Memory B cell (primary cell): ENCODE measurements at regions not wholly inside any gene's neighbourhood (a gene's known extent, or its start where the extent isn't known, plus 50 kb on each side); places are given as distances from the start of the nearest gene placed in this dataset.

Experiments
- ATAC-seq: fragments of 150-1000 bp; cut with Tn5 transposase; 2 replicates; pipeline ENCODE4 v1.10.0; 2021; ENCODE audit warnings: low read depth, mild to moderate bottlenecking, moderate library complexity
- DNase-seq, 2 donors: peaks; one replicate each; pipeline ENCODE4 v3.0.0; 2022; ENCODE audit warnings: low spot score in 2 of 2
- H3K27ac Mint-ChIP-seq: one replicate; pipeline ENCODE4 v1.8.0; 2022; ENCODE audit warnings: mild to moderate bottlenecking, moderate library complexity, mixed read lengths
- H3K27me3 Mint-ChIP-seq: one replicate; pipeline ENCODE4 v1.8.0; 2022; ENCODE audit warnings: mixed read lengths
- H3K36me3 Mint-ChIP-seq: one replicate; pipeline ENCODE4 v1.8.0; 2022; ENCODE audit warnings: mild to moderate bottlenecking, mixed read lengths
- H3K4me1 Mint-ChIP-seq: one replicate; pipeline ENCODE4 v1.8.0; 2022; ENCODE audit warnings: mixed read lengths
- H3K4me3 Mint-ChIP-seq: one replicate; pipeline ENCODE4 v1.8.0; 2022; ENCODE audit warnings: mild to moderate bottlenecking, moderate library complexity, mixed read lengths
- H3K9me3 Mint-ChIP-seq: one replicate; pipeline ENCODE4 v1.8.0; 2022; ENCODE audit warnings: mixed read lengths

DNA sequence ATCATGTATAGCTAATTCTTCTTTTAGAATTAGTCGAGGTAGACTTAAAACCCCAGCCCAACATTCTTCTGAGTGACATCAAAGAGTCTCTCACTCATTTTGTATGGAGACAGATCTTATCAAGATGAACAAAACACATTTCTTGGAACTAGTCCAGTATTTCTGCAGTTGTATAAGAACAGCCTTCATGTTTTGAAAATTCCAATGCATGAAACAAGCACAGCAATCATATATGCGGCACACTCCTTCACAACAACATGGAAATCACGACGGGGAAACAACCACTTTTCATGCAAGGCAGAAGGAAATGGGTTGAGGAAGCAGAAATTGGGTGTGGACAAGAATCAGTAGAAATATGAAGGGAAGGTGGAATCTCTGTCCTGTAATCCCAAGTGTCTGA lies 113.8 kb downstream of the PLK2 start:
- peaks cover 1% of the 10 kb centered on the region for H3K27me3 Mint-ChIP-seq
- H3K27ac Mint-ChIP-seq = no peak overlapping the region
- H3K4me1 Mint-ChIP-seq = no peaks in the 10 kb centered on the region
- ATAC-seq = no peak
- H3K4me3 Mint-ChIP-seq = no peak overlapping the region
- H3K36me3 Mint-ChIP-seq = no peaks in the 10 kb centered on the region
- DNase-seq = no peak
- no peaks in the 10 kb centered on the region for H3K9me3 Mint-ChIP-seq

GRCh38 chr5:58341476-58341875 lies 118.4 kb downstream of the PLK2 start:
- no peak overlapping the region for H3K27ac Mint-ChIP-seq
- no peak for DNase-seq
- H3K4me1 Mint-ChIP-seq = no peaks in the 10 kb centered on the region
- no peak for ATAC-seq
- H3K4me3 Mint-ChIP-seq = no peak overlapping the region
- peaks cover 4% of the 10 kb centered on the region for H3K27me3 Mint-ChIP-seq
- no peaks in the 10 kb centered on the region for H3K9me3 Mint-ChIP-seq
- no peaks in the 10 kb centered on the region for H3K36me3 Mint-ChIP-seq

DNA sequence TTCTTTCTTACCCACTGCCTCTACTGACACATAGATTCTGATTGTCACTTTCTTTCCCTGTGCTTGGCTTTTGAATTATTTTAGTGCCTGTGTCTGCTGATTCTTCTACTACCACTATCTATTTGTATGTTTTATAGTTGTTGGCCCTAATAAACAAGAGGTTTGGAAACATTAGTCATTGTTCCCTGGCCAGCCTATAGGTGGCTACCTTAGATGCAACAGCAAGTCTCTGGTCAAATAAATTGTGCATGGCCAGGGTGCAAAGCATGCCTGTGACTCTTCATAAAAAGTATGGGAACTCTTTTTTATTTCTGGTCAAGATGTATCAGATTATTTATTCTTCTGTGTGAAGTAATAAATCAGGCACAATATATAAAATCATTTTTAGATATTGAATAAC lies 124.4 kb downstream of the PLK2 start:
- no peaks in the 10 kb centered on the region for H3K36me3 Mint-ChIP-seq
- H3K27ac Mint-ChIP-seq = no peak overlapping the region
- DNase-seq (no peak), ATAC-seq (no peak)
- H3K9me3 Mint-ChIP-seq = no peaks in the 10 kb centered on the region
- no peaks in the 10 kb centered on the region for H3K4me1 Mint-ChIP-seq
- H3K4me3 Mint-ChIP-seq = no peak overlapping the region
- peaks cover 6% of the 10 kb centered on the region for H3K27me3 Mint-ChIP-seq

DNA sequence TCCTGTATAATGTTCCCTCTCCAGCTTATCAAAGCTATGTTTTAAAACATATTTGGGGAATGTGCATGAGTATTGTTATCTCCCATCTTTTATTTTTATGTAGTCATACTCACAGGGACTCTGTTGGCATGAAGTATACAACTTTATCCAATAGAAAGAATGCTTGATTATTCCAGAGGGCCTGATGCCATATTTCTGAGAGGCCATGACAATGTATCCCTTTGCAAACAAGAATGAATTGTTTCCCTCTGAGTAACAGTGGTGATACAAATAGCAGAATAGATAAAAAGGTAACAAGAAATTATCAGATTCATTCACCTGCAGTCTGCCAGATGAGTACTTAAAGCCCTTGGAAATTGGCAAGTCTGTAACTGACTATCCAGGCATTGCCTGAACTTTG lies 125.9 kb downstream of the PLK2 start:
- H3K27me3 Mint-ChIP-seq = peaks cover 4% of the 10 kb centered on the region
- DNase-seq (no peak), ATAC-seq (no peak)
- H3K27ac Mint-ChIP-seq = no peak overlapping the region
- no peak overlapping the region for H3K4me3 Mint-ChIP-seq
- H3K4me1 Mint-ChIP-seq = no peaks in the 10 kb centered on the region
- H3K9me3 Mint-ChIP-seq = no peaks in the 10 kb centered on the region
- no peaks in the 10 kb centered on the region for H3K36me3 Mint-ChIP-seq

DNA sequence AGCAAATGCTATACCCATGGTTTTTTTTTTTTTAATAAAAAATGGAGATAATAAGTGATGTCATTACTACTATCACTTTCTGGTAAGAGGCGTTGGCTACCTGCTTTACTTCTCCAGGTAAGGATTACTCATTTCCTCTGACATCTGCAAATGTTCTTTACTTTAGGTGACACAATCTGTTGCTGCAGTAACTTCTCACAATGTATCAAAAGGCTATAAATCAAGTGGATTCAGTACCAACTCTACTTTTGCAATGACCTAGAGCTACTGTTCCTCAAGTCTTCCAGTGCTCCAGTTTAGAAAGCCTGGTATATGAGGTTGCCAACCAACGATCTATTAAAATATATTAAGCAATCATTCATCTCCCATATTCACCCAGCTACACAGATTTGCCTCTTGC lies 129.1 kb downstream of the PLK2 start:
- Mint-ChIP-seq H3K27me3 (peaks cover 4% of the 10 kb centered on the region), H3K9me3 (no peaks in the 10 kb centered on the region), H3K4me1 (no peaks in the 10 kb centered on the region), H3K4me3 (no peak overlapping the region), H3K36me3 (no peaks in the 10 kb centered on the region), H3K27ac (no peak overlapping the region)
- DNase-seq = no peak
- no peak for ATAC-seq

DNA sequence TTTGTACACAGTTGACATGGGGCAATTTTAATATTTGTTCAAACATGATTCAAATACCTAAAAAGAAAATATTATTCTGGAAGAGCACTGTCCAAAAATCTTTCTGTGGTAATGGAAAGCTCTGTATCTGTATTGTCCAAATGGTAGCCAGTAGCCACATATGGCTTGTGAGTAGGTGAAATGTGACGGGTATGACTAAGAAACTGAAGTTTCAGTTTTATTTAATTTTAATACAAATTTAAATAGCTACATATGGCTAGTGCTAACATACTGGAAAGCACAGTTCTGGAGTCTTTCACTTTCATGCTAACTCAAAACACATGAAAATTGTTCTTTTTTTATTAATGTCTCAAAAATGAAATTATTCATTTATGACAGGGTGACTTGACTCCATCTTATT lies 132.6 kb downstream of the PLK2 start:
- DNase-seq (no peak), ATAC-seq (no peak)
- no peak overlapping the region for H3K4me3 Mint-ChIP-seq
- H3K9me3 Mint-ChIP-seq = no peaks in the 10 kb centered on the region
- H3K4me1 Mint-ChIP-seq = no peaks in the 10 kb centered on the region
- H3K27ac Mint-ChIP-seq = no peak overlapping the region
- no peaks in the 10 kb centered on the region for H3K36me3 Mint-ChIP-seq
- H3K27me3 Mint-ChIP-seq = no peaks in the 10 kb centered on the region

- Mint-ChIP-seq H3K4me1 (no peaks in the 10 kb centered on the region), H3K27ac (no peak overlapping the region), H3K4me3 (no peak overlapping the region), H3K9me3 (no peaks in the 10 kb centered on the region), H3K36me3 (no peaks in the 10 kb centered on the region), H3K27me3 (peaks cover 4% of the 10 kb centered on the region)
- ATAC-seq (no peak), DNase-seq (no peak)
Measured at GRCh38 chr5:58326022-58326421, 133.9 kb downstream of the PLK2 start.

DNA sequence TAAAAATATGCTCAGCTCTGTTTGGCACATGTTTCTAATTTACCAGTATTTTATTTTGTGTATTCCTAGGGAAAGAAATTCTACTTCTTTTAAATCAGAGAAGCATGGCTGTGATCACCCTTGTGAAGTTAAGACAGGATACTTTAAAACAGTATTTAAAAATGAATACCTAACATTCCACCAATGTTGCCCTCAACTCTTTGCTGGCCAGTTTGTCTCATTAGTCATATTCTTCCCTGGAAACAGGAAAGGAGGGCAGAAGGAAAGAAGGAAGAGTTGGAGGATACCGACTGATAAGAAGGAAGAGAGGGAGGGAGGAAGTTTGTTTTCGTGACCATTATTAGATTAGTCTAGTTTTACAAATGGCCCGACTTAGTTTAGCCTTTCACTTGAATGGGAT lies 137.4 kb downstream of the PLK2 start:
- Mint-ChIP-seq H3K4me3 (no peak overlapping the region), H3K36me3 (no peaks in the 10 kb centered on the region), H3K27me3 (peaks cover 4% of the 10 kb centered on the region), H3K27ac (no peak overlapping the region), H3K4me1 (no peaks in the 10 kb centered on the region), H3K9me3 (no peaks in the 10 kb centered on the region)
- DNase-seq (no peak), ATAC-seq (no peak)

- Mint-ChIP-seq H3K4me3 (no peak overlapping the region), H3K36me3 (no peaks in the 10 kb centered on the region), H3K4me1 (no peaks in the 10 kb centered on the region), H3K27ac (no peak overlapping the region), H3K9me3 (no peaks in the 10 kb centered on the region), H3K27me3 (peaks cover 6% of the 10 kb centered on the region)
- ATAC-seq (no peak), DNase-seq (no peak)
Measured at GRCh38 chr5:58318468-58318867, 141.4 kb downstream of the PLK2 start.

- no peaks in the 10 kb centered on the region for H3K4me1 Mint-ChIP-seq
- DNase-seq (no peak), ATAC-seq (no peak)
- H3K36me3 Mint-ChIP-seq = no peaks in the 10 kb centered on the region
- H3K27ac Mint-ChIP-seq = no peak overlapping the region
- peaks cover 6% of the 10 kb centered on the region for H3K27me3 Mint-ChIP-seq
- H3K9me3 Mint-ChIP-seq = no peaks in the 10 kb centered on the region
- no peak overlapping the region for H3K4me3 Mint-ChIP-seq
Measured at GRCh38 chr5:58317808-58318207, 142.1 kb downstream of the PLK2 start.

DNA sequence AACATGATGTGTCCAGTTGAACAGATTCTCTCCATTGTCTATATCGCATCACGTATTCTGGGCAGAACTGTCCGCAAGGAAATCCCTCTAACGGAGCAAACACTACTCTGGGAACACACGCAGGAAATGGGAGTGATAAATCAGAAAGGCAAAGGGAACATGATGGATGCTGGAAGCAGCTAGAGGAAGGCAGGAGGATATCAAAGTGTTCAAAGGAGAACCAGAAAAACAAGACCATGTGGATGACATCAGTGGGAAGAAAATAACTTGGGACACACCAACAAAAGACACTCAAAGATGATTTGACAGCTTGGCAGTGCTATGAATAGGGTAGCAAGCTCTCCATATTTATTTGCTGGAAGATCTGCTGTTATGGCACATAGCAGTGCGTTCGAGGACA lies 142.9 kb downstream of the PLK2 start:
- DNase-seq (no peak), ATAC-seq (no peak)

GRCh38 chr5:58315794-58316193 lies 144.1 kb downstream of the PLK2 start:
- H3K27me3 Mint-ChIP-seq = peaks cover 3% of the 10 kb centered on the region
- DNase-seq (no peak), ATAC-seq (no peak)
- no peak overlapping the region for H3K4me3 Mint-ChIP-seq
- H3K36me3 Mint-ChIP-seq = no peaks in the 10 kb centered on the region
- H3K27ac Mint-ChIP-seq = no peak overlapping the region
- no peaks in the 10 kb centered on the region for H3K9me3 Mint-ChIP-seq
- no peaks in the 10 kb centered on the region for H3K4me1 Mint-ChIP-seq

More for the DNA sequence above, 142.9 kb downstream of the PLK2 start:
- Mint-ChIP-seq H3K4me1 (no peaks in the 10 kb centered on the region), H3K36me3 (no peaks in the 10 kb centered on the region), H3K27ac (no peak overlapping the region), H3K27me3 (peaks cover 6% of the 10 kb centered on the region), H3K4me3 (no peak overlapping the region), H3K9me3 (no peaks in the 10 kb centered on the region)

DNA sequence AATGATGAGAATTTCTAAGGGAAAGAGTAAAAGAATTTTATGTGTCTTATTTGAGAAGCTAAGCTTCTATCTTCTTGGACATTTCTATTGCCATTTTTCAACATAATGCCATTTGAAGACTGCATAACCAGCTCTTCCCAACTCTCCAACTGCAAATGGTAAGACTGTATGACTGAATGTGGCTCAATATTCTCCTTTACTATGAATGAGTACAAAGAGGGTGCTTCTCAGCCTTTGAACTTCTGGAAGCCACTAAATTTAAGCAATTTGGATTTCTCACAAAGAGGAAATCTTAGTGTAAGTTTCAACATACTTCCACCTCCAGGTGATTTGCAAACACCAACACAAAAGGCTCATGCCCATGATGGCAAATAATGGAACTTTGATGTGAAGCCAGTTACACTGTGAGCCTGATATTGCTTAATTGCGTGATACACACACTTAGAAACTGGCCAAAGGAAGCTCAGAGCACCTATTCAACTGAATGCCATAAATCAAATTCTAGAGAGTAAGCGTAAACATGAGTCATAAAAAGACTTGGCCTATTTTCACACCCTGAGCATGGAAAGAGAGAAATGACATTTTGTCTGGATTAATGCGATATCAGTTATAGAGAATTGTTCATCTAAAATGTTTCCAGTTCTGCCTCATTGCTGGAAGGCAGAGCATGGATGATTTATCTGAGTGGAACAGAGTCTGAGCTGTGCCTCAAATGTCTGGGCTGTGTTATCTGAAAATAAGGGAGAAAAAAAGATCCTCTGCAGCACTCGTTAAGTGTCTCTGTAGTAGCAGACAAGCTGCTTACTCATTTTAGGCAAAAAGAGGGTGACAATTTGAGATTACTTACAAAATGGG lies 145.3 kb downstream of the PLK2 start:
- ATAC-seq = no peak
- no peak overlapping the region for H3K27ac Mint-ChIP-seq
- no peak for DNase-seq
- H3K27me3 Mint-ChIP-seq = peaks cover 3% of the 10 kb centered on the region
- peaks cover 2% of the 10 kb centered on the region for H3K9me3 Mint-ChIP-seq
- H3K36me3 Mint-ChIP-seq = no peaks in the 10 kb centered on the region
- no peaks in the 10 kb centered on the region for H3K4me1 Mint-ChIP-seq
- no peak overlapping the region for H3K4me3 Mint-ChIP-seq

DNA sequence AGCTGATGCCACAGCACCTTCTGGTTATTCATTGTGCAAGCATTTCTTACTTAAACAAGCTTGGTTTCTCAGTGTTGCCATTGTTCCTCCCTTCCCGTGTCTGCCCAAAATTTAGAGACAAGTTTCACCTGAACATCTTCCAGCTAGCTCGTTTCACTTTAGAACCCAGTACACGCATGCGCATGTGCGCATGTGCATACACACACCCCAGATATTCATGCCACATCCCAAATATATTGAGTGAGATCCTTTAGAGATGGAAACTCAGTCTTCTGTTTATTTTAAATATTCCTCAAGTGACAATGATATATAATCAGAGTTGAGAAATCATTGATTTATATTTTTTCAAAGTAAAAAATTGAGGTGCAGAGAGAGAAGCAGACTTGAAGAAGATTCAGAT lies 147.6 kb downstream of the PLK2 start:
- Mint-ChIP-seq H3K36me3 (no peaks in the 10 kb centered on the region), H3K4me3 (no peak overlapping the region), H3K27me3 (peaks cover 3% of the 10 kb centered on the region), H3K27ac (no peak overlapping the region), H3K9me3 (peaks cover 3% of the 10 kb centered on the region), H3K4me1 (no peaks in the 10 kb centered on the region)
- DNase-seq (no peak), ATAC-seq (no peak)

GRCh38 chr5:58311526-58311925 lies 148.4 kb downstream of the PLK2 start:
- H3K9me3 Mint-ChIP-seq = peaks cover 3% of the 10 kb centered on the region
- ATAC-seq (no peak), DNase-seq (no peak)
- peaks cover 1% of the 10 kb centered on the region for H3K27me3 Mint-ChIP-seq
- H3K4me3 Mint-ChIP-seq = no peak overlapping the region
- H3K4me1 Mint-ChIP-seq = no peaks in the 10 kb centered on the region
- no peak overlapping the region for H3K27ac Mint-ChIP-seq
- no peaks in the 10 kb centered on the region for H3K36me3 Mint-ChIP-seq
